NB4 (cell line): ENCODE measurements at regions not wholly inside any gene's neighbourhood (a gene's known extent, or its start where the extent isn't known, plus 50 kb on each side); places are given as distances from the start of the nearest gene placed in this dataset.

ENCODE experiments used
- DNase-seq: peaks from one replicate; pipeline ENCODE4 v3.0.0; 2010; ENCODE audit warnings: low read depth
- H3K4me3 ChIP-seq: one replicate; pipeline ENCODE4 v1.5.1; 2011; ENCODE audit warnings: mild to moderate bottlenecking, low read depth, low read length, moderate library complexity
- CTCF ChIP-seq: IDR thresholded peaks from one replicate; pipeline ENCODE4 v1.5.1; 2012; ENCODE audit warnings: low read depth, low read length
- MAX ChIP-seq: IDR thresholded peaks from 2 replicates; pipeline ENCODE4 v1.6.1; 2011; ENCODE audit warnings: low read depth, low read length
- MYC ChIP-seq: IDR thresholded peaks from 2 replicates; pipeline ENCODE4 v1.6.1; 2011; ENCODE audit warnings: low read depth, low read length
- POLR2A ChIP-seq: IDR thresholded peaks from 2 replicates; pipeline ENCODE4 v1.6.1; 2011; ENCODE audit warnings: mild to moderate bottlenecking; ENCODE audit not compliant: insufficient read length; ENCODE audit errors: extremely low read depth

GRCh38 chr1:103265551-103265950 lies 157.2 kb upstream of the COL11A1 start:
- no peak for DNase-seq
- TF ChIP-seq CTCF (no peak), POLR2A (no peak), MYC (no peak), MAX (no peak)

GRCh38 chr1:103259982-103260381 lies 151.7 kb upstream of the COL11A1 start:
- H3K4me3 ChIP-seq = no peak overlapping the region
- TF ChIP-seq CTCF (no peak), POLR2A (no peak), MAX (no peak), MYC (no peak)
- no peak for DNase-seq

More at GRCh38 chr1:103265551-103265950, 157.2 kb upstream of the COL11A1 start:
- no peak overlapping the region for H3K4me3 ChIP-seq

GRCh38 chr1:103256490-103256889 lies 148.2 kb upstream of the COL11A1 start:
- DNase-seq = no peak
- TF ChIP-seq CTCF (no peak), MAX (no peak), POLR2A (no peak), MYC (no peak)
- no peak overlapping the region for H3K4me3 ChIP-seq

GRCh38 chr1:103254691-103255090 lies 146.4 kb upstream of the COL11A1 start:
- TF ChIP-seq MYC (no peak), MAX (no peak), CTCF (no peak), POLR2A (no peak)
- no peak overlapping the region for H3K4me3 ChIP-seq
- DNase-seq = no peak

GRCh38 chr1:103250441-103250861 lies 142.1 kb upstream of the COL11A1 start:
- no peak for DNase-seq
- no peak overlapping the region for H3K4me3 ChIP-seq
- TF ChIP-seq MAX = no peak
- no peak for TF ChIP-seq POLR2A
- no peak for TF ChIP-seq CTCF
- no peak for TF ChIP-seq MYC
